ENCODE measurements at regions not wholly inside any gene's neighbourhood (a gene's known extent, or its start where the extent isn't known, plus 50 kb on each side); places are given as distances from the start of the nearest gene placed in this dataset.
A peak's percentile ranks its signal among the peaks of the same experiment; 100 is the strongest.

DNA sequence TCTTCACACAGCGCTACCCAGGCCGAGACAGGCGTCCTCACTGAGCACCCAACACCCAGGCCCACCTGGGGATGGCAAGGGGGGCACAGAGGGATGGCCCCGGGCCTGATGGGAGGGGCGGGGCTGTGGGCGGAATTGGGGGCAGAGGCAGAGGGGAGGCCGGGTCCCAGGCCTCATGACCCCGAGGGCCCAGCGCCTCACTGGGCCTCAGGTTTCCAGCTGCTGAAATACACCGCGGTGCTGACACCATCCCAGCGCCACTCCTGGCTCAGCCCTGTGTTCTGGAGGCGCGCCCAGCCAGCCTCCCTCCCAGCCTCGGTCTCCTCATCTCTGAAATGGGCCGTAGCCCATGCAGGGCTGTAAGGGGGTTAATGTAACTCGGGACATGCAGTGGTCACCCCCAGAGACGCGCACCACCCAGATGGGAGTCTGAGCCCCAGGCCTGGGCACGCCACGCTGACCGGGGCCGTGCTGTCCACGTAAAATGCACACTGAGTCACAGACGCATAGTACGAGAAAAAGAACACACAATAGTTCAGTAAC, 82.3 kb downstream of the UNCX start:
- Mint-ChIP-seq H3K27me3 (ENCODE audit: low read depth, poor library complexity) (peaks cover 3% of the 10 kb centered on the region), H3K4me1 (peaks cover 47% of the 10 kb centered on the region), H3K4me3 (no peak overlapping the region), H3K27ac (no peak overlapping the region), H3K9me3 (no peaks in the 10 kb centered on the region), H3K36me3 (ENCODE audit: low read depth) (no peaks in the 10 kb centered on the region)
- no peak for TF ChIP-seq CTCF (IDR thresholded peaks at IDR 0.05)
- DNase-seq, result no peak

DNA sequence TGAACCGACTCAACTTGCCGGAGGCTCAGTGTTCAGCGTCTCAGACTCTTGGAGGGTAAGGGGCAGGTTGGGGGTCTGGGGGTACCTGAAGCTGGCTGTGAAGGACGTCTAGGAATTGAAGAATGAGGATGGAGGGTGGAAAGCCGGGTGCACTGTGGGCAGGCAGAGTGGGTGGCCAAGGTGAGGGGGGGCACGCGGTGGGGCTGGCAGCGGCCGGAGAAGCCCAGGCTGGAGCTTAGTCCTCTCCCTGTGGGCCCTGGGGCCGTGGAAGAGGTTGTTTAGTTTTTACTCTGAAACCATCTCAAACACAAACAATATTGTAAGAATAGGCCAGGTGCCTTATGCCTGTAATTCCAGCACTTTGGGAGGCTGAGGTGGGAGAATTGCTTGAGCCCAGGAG, 83.4 kb downstream of the UNCX start:
- no peak for DNase-seq
- no peak for TF ChIP-seq CTCF (IDR thresholded peaks at IDR 0.05)

GRCh38 chr7:1317646-1318045, 85.0 kb downstream of the UNCX start:
- peaks cover 3% of the 10 kb centered on the region for H3K27me3 Mint-ChIP-seq (ENCODE audit: low read depth, poor library complexity)
- H3K36me3 Mint-ChIP-seq (ENCODE audit: low read depth), result no peaks in the 10 kb centered on the region
- no peak overlapping the region for H3K4me3 Mint-ChIP-seq
- H3K4me1 Mint-ChIP-seq, result peaks cover 55% of the 10 kb centered on the region
- H3K27ac Mint-ChIP-seq, result no peak overlapping the region
- DNase-seq, result no peak
- no peaks in the 10 kb centered on the region for H3K9me3 Mint-ChIP-seq
- TF ChIP-seq CTCF (IDR thresholded peaks at IDR 0.05), result no peak

More for the DNA sequence above, 83.4 kb downstream of the UNCX start:
- Mint-ChIP-seq H3K36me3 (ENCODE audit: low read depth) (no peaks in the 10 kb centered on the region), H3K4me1 (peaks cover 48% of the 10 kb centered on the region), H3K9me3 (no peaks in the 10 kb centered on the region), H3K4me3 (no peak overlapping the region), H3K27me3 (ENCODE audit: low read depth, poor library complexity) (peaks cover 3% of the 10 kb centered on the region), H3K27ac (peak overlapping the region; percentile 26)

- DNase-seq, result no peak
- no peaks in the 10 kb centered on the region for H3K9me3 Mint-ChIP-seq
- H3K4me1 Mint-ChIP-seq, result peaks cover 55% of the 10 kb centered on the region
- peaks cover 3% of the 10 kb centered on the region for H3K27me3 Mint-ChIP-seq (ENCODE audit: low read depth, poor library complexity)
- no peak for TF ChIP-seq CTCF (IDR thresholded peaks at IDR 0.05)
- H3K27ac Mint-ChIP-seq, result no peak overlapping the region
- H3K36me3 Mint-ChIP-seq (ENCODE audit: low read depth), result no peaks in the 10 kb centered on the region
- H3K4me3 Mint-ChIP-seq, result no peak overlapping the region
Observed at GRCh38 chr7:1318051-1318450, 85.4 kb downstream of the UNCX start.

GRCh38 chr7:1318661-1319060, 86.0 kb downstream of the UNCX start:
- TF ChIP-seq CTCF (IDR thresholded peaks at IDR 0.05), result no peak
- peaks cover 3% of the 10 kb centered on the region for H3K27me3 Mint-ChIP-seq (ENCODE audit: low read depth, poor library complexity)

DNA sequence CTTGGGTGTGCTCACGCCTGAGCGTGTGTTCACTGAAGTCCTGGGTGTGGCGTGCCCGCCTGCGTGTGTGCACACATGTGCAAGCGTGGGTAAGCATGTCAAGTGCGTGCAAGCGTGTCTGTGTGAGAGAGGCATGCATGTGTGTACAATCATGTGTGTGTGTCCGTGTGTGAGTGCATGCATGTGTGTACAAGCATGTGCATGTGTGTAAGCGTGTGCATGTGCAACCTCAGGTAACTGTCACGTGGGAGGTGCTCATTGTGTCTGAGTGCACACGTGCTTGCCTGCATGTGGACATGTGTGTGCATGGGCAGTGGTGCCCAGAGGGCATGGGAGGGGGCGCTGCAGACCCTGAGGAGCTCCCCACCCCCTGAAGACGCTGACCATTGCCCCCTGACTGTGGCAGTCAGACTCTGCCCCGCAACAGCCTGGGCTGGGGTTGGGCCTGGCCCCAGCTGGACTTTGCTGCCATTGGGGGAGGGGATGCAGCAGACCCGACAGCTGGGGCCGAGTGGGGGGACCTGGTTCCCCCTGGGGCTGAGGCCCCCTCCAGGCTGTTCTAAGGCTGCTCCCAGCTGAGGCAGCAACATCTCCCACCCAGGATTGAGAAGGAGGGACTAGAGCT, 88.1 kb downstream of the UNCX start:
- Mint-ChIP-seq H3K27me3 (ENCODE audit: low read depth, poor library complexity) (peaks cover 3% of the 10 kb centered on the region), H3K9me3 (no peaks in the 10 kb centered on the region), H3K36me3 (ENCODE audit: low read depth) (no peaks in the 10 kb centered on the region), H3K4me1 (peaks cover 59% of the 10 kb centered on the region), H3K4me3 (no peak overlapping the region), H3K27ac (no peak overlapping the region)
- no peak for TF ChIP-seq CTCF (IDR thresholded peaks at IDR 0.05)
- peak; percentile 9 for DNase-seq

More at GRCh38 chr7:1318661-1319060, 86.0 kb downstream of the UNCX start:
- Mint-ChIP-seq H3K4me3 (no peak overlapping the region), H3K4me1 (peaks cover 58% of the 10 kb centered on the region), H3K27ac (no peak overlapping the region), H3K9me3 (no peaks in the 10 kb centered on the region), H3K36me3 (ENCODE audit: low read depth) (no peaks in the 10 kb centered on the region)
- no peak for DNase-seq

Data from nephron progenitor cell (in vitro differentiated cells).